ENCODE measurements at regions not wholly inside any gene's neighbourhood (a gene's known extent, or its start where the extent isn't known, plus 50 kb on each side); places are given as distances from the start of the nearest gene placed in this dataset.

DNA sequence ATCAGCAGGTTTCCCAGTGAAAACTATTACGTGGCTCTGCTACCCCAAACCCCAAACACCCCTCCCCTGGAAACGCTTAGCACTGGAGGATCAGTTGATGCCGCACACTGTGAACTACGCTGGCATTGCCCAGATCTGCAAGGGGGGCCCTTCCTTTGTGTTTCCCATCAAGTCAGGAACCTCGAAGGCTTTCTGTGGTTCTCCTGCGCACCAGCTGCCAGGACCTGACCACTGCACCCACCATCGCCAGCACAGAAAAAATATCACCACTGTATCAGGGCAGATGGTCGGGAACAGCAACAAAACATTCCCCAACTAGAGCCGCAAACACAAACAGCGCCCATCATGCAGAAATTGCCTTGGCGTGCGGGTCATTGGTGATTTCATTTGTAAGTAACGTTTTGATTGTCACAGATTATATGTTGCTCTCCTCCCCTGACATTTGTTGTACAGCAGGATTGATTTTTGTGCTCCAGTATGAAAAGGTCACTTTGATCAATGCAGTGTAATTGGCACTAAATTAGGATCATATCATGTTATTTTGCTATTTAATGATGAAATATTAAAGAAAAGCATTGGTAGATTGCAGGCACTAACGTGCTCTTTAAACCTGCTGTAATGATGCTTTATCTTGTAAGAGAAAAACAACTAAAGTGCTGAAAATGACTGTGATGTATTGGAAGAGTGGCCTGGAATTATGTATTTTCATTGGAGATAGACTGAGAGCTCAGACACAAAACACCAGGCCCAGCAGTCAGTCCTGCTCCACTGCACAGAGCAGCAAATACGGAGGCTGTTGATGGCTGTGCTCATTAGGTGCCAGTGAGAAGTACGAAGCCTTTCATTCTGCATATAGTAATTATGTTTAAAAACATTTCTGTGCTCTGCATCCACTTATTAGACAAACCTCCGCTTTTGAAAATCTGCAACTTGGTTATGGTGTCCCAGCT lies 833.2 kb upstream of the SALL3 start:
- ATAC-seq: no peak
- TF ChIP-seq, protein P1, sequence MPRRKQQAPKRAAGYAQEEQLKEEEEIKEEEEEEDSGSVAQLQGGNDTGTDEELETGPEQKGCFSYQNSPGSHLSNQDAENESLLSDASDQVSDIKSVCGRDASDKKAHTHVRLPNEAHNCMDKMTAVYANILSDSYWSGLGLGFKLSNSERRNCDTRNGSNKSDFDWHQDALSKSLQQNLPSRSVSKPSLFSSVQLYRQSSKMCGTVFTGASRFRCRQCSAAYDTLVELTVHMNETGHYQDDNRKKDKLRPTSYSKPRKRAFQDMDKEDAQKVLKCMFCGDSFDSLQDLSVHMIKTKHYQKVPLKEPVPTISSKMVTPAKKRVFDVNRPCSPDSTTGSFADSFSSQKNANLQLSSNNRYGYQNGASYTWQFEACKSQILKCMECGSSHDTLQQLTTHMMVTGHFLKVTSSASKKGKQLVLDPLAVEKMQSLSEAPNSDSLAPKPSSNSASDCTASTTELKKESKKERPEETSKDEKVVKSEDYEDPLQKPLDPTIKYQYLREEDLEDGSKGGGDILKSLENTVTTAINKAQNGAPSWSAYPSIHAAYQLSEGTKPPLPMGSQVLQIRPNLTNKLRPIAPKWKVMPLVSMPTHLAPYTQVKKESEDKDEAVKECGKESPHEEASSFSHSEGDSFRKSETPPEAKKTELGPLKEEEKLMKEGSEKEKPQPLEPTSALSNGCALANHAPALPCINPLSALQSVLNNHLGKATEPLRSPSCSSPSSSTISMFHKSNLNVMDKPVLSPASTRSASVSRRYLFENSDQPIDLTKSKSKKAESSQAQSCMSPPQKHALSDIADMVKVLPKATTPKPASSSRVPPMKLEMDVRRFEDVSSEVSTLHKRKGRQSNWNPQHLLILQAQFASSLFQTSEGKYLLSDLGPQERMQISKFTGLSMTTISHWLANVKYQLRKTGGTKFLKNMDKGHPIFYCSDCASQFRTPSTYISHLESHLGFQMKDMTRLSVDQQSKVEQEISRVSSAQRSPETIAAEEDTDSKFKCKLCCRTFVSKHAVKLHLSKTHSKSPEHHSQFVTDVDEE (CRISPR knock-in tag; IDR thresholded peaks at IDR 0.05): no peak
- TF ChIP-seq ZFP30 (CRISPR knock-in tag; IDR thresholded peaks at IDR 0.05): no peak

DNA sequence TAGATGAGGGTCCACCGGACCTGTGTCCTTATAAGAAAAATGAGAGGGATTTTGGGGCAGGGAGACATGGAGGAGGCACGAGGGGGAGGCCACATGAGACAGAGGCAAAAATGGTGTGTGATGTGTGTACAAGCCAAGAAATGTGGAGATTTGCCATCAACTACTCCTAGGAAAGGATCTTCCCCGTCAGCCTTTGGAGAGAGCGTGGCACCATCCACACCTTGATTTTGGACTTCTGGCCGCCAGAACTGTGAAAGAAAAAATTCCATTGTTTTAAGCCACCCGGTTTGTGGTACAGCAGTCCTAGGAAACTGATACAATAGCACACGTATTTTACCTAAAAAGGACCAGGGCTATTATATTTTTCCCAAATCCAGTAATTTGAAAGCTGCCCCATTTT lies 829.0 kb upstream of the SALL3 start:
- TF ChIP-seq, protein P2, sequence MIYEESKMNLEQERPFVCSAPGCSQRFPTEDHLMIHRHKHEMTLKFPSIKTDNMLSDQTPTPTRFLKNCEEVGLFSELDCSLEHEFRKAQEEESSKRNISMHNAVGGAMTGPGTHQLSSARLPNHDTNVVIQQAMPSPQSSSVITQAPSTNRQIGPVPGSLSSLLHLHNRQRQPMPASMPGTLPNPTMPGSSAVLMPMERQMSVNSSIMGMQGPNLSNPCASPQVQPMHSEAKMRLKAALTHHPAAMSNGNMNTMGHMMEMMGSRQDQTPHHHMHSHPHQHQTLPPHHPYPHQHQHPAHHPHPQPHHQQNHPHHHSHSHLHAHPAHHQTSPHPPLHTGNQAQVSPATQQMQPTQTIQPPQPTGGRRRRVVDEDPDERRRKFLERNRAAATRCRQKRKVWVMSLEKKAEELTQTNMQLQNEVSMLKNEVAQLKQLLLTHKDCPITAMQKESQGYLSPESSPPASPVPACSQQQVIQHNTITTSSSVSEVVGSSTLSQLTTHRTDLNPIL (CRISPR knock-in tag; IDR thresholded peaks at IDR 0.05; ENCODE audit: low read depth): no peak
- TF ChIP-seq, protein P3, sequence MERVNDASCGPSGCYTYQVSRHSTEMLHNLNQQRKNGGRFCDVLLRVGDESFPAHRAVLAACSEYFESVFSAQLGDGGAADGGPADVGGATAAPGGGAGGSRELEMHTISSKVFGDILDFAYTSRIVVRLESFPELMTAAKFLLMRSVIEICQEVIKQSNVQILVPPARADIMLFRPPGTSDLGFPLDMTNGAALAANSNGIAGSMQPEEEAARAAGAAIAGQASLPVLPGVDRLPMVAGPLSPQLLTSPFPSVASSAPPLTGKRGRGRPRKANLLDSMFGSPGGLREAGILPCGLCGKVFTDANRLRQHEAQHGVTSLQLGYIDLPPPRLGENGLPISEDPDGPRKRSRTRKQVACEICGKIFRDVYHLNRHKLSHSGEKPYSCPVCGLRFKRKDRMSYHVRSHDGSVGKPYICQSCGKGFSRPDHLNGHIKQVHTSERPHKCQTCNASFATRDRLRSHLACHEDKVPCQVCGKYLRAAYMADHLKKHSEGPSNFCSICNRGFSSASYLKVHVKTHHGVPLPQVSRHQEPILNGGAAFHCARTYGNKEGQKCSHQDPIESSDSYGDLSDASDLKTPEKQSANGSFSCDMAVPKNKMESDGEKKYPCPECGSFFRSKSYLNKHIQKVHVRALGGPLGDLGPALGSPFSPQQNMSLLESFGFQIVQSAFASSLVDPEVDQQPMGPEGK (CRISPR knock-in tag; IDR thresholded peaks at IDR 0.05; ENCODE audit: borderline replicate concordance): no peak
- TF ChIP-seq ZNF8 (CRISPR knock-in tag; IDR thresholded peaks at IDR 0.05) (no peak), BACH2 (CRISPR knock-in tag; IDR thresholded peaks at IDR 0.05; ENCODE audit: borderline replicate concordance) (no peak), CSDC2 (CRISPR knock-in tag; IDR thresholded peaks at IDR 0.05) (no peak), ZFP30 (CRISPR knock-in tag; IDR thresholded peaks at IDR 0.05) (no peak), ZNF565 (CRISPR knock-in tag; conservative IDR thresholded peaks at IDR 0.05; ENCODE audit: low read depth) (no peak), ZC3H10 (CRISPR knock-in tag; IDR thresholded peaks at IDR 0.05) (no peak), OSR1 (CRISPR knock-in tag; IDR thresholded peaks at IDR 0.05) (no peak), RARB (CRISPR knock-in tag; IDR thresholded peaks at IDR 0.05) (no peak), ESRRG (CRISPR knock-in tag; IDR thresholded peaks at IDR 0.05) (no peak), ARNTL (CRISPR knock-in tag; IDR thresholded peaks at IDR 0.05; ENCODE audit: borderline replicate concordance, low read depth) (no peak)
- TF ChIP-seq, protein P4, sequence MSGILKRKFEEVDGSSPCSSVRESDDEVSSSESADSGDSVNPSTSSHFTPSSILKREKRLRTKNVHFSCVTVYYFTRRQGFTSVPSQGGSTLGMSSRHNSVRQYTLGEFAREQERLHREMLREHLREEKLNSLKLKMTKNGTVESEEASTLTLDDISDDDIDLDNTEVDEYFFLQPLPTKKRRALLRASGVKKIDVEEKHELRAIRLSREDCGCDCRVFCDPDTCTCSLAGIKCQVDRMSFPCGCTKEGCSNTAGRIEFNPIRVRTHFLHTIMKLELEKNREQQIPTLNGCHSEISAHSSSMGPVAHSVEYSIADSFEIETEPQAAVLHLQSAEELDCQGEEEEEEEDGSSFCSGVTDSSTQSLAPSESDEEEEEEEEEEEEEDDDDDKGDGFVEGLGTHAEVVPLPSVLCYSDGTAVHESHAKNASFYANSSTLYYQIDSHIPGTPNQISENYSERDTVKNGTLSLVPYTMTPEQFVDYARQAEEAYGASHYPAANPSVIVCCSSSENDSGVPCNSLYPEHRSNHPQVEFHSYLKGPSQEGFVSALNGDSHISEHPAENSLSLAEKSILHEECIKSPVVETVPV (CRISPR knock-in tag; IDR thresholded peaks at IDR 0.05): no peak
- ATAC-seq: no peak

DNA sequence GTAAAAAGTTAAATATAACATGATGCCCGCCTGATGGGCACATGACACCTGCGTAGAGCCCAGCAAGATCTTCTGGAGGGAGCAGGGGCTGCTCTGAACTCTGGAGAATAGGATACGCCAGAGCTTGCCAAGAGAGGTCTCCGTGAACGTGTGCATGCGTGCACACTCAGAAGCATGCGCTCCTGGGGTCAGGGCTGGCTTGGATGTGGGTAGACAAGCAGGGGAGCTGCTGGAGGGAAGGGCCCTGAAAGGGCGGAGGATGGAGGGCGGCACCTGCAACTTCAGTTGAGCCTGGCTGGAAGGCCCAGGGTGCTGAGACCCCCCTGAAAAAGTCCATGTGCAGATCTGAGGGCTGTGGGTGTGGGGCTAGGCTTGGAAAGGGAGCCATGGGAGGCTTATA lies 828.4 kb upstream of the SALL3 start:
- no peak for ATAC-seq
- TF ChIP-seq, protein P3 (CRISPR knock-in tag; IDR thresholded peaks at IDR 0.05; ENCODE audit: borderline replicate concordance): no peak
- TF ChIP-seq ZNF8 (CRISPR knock-in tag; IDR thresholded peaks at IDR 0.05): no peak
- no peak for TF ChIP-seq TCF4 (CRISPR knock-in tag; IDR thresholded peaks at IDR 0.05; ENCODE audit: borderline replicate concordance)

DNA sequence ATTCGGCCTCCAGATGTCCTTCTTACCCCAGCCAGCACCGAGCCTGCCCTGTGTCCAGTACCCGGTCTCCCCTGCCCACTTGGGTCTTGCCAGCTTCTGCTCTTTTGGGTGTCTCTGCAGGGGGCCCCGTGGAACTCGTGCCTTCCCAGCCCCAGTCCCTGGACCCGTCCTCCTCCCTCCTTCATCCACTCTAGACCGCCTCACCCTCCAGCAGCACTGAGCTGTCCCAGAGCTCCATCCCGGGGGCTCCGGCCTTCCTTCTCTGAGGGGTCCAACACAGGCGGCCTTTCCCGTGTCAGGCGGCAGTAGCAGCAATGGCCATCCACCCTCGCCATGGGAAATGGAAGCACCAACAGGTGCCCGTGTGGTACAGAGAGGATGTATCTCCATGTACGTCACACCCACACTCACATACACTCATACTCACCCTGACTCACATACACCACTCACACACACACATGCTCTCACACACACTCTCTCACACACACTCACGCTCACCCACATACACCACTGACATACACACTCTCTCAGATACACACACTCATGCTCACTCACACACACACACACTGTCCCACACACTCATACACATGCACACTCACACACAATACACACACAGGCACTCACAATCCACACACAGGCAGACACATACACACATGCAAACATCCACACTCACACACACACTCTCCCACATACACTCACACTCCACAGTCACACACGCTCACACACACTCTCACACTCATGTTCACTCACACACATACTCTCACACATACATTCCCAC lies 827.5 kb upstream of the SALL3 start:
- ATAC-seq: no peak
- TF ChIP-seq, protein P5, sequence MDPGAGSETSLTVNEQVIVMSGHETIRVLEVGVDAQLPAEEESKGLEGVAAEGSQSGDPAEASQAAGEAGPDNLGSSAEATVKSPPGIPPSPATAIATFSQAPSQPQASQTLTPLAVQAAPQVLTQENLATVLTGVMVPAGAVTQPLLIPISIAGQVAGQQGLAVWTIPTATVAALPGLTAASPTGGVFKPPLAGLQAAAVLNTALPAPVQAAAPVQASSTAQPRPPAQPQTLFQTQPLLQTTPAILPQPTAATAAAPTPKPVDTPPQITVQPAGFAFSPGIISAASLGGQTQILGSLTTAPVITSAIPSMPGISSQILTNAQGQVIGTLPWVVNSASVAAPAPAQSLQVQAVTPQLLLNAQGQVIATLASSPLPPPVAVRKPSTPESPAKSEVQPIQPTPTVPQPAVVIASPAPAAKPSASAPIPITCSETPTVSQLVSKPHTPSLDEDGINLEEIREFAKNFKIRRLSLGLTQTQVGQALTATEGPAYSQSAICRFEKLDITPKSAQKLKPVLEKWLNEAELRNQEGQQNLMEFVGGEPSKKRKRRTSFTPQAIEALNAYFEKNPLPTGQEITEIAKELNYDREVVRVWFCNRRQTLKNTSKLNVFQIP (CRISPR knock-in tag; IDR thresholded peaks at IDR 0.05; ENCODE audit: borderline replicate concordance, low read depth): no peak
- TF ChIP-seq, protein P2 (CRISPR knock-in tag; IDR thresholded peaks at IDR 0.05; ENCODE audit: low read depth): no peak
- TF ChIP-seq GLIS3 (CRISPR knock-in tag; IDR thresholded peaks at IDR 0.05): no peak
- no peak for TF ChIP-seq ESRRG (CRISPR knock-in tag; IDR thresholded peaks at IDR 0.05)
- TF ChIP-seq ZFP3 (CRISPR knock-in tag; IDR thresholded peaks at IDR 0.05): no peak
- no peak for TF ChIP-seq RARB (CRISPR knock-in tag; IDR thresholded peaks at IDR 0.05)
- no peak for TF ChIP-seq ZFP30 (CRISPR knock-in tag; IDR thresholded peaks at IDR 0.05)
- no peak for TF ChIP-seq ISL1 (CRISPR knock-in tag; IDR thresholded peaks at IDR 0.05)
